ENCODE measurements at regions not wholly inside any gene's neighbourhood (a gene's known extent, or its start where the extent isn't known, plus 50 kb on each side); places are given as distances from the start of the nearest gene placed in this dataset.
"Not testable (repeated sequence)": the region's sequence is repeated elsewhere in the genome, so short reads cannot be mapped to it uniquely, and the experiment has no call there.

- H3K4me3 ChIP-seq (ENCODE audit: low read depth in 1 of 2, low read length in 1 of 2) = no peak overlapping the region
- TF ChIP-seq CTCF (IDR thresholded peaks at IDR 0.05) = no peak
- H3K27ac ChIP-seq = no peak overlapping the region
- no peaks in the 10 kb centered on the region for H3K9me3 ChIP-seq
- H3K4me1 ChIP-seq (ENCODE audit: control insufficient read depth in 1 of 2, insufficient read depth in 1 of 2, low read depth in 1 of 2, low read length in 1 of 2) = no peaks in the 10 kb centered on the region
- no peaks in the 10 kb centered on the region for H3K27me3 ChIP-seq
- H3K36me3 ChIP-seq = no peaks in the 10 kb centered on the region
These were observed 64.0 kb downstream of the GPRASP3 start for GRCh38 chrX:102784550-102784949.

- Histone ChIP-seq H3K36me3 (no peaks in the 10 kb centered on the region), H3K9me3 (no peaks in the 10 kb centered on the region), H3K4me1 (ENCODE audit: control insufficient read depth in 1 of 2, insufficient read depth in 1 of 2, low read depth in 1 of 2, low read length in 1 of 2) (no peaks in the 10 kb centered on the region), H3K4me3 (ENCODE audit: low read depth in 1 of 2, low read length in 1 of 2) (no peak overlapping the region), H3K27me3 (no peaks in the 10 kb centered on the region), H3K27ac (no peak overlapping the region)
- TF ChIP-seq CTCF (IDR thresholded peaks at IDR 0.05) = no peak
These were observed 66.7 kb downstream of the GPRASP3 start for GRCh38 chrX:102787283-102787682.

- H3K36me3 ChIP-seq = no peaks in the 10 kb centered on the region
- no peak overlapping the region for H3K27ac ChIP-seq
- no peak for TF ChIP-seq CTCF (IDR thresholded peaks at IDR 0.05)
These were observed 87.8 kb downstream of the GPRASP3 start for GRCh38 chrX:102808336-102808735.

GRCh38 chrX:102818269-102818668, 97.7 kb downstream of the GPRASP3 start:
- H3K9me3 ChIP-seq; H3K4me3 ChIP-seq (ENCODE audit: low read depth in 1 of 2, low read length in 1 of 2); H3K36me3 ChIP-seq; H3K27ac ChIP-seq; H3K4me1 ChIP-seq (ENCODE audit: control insufficient read depth in 1 of 2, insufficient read depth in 1 of 2, low read depth in 1 of 2, low read length in 1 of 2); H3K27me3 ChIP-seq: not testable (repeated sequence)

More at GRCh38 chrX:102808336-102808735, 87.8 kb downstream of the GPRASP3 start:
- Histone ChIP-seq H3K4me1 (ENCODE audit: control insufficient read depth in 1 of 2, insufficient read depth in 1 of 2, low read depth in 1 of 2, low read length in 1 of 2) (no peaks in the 10 kb centered on the region), H3K27me3 (no peaks in the 10 kb centered on the region), H3K9me3 (no peaks in the 10 kb centered on the region), H3K4me3 (ENCODE audit: low read depth in 1 of 2, low read length in 1 of 2) (no peak overlapping the region)

GRCh38 chrX:102832661-102833060, 104.4 kb upstream of the RAB40AL start:
- no peaks in the 10 kb centered on the region for H3K27me3 ChIP-seq
- H3K4me3 ChIP-seq (ENCODE audit: low read depth in 1 of 2, low read length in 1 of 2) = no peak overlapping the region
- H3K36me3 ChIP-seq = no peaks in the 10 kb centered on the region
- no peaks in the 10 kb centered on the region for H3K9me3 ChIP-seq
- no peak overlapping the region for H3K27ac ChIP-seq
- H3K4me1 ChIP-seq (ENCODE audit: control insufficient read depth in 1 of 2, insufficient read depth in 1 of 2, low read depth in 1 of 2, low read length in 1 of 2) = no peaks in the 10 kb centered on the region
- no peak for TF ChIP-seq CTCF (IDR thresholded peaks at IDR 0.05)

GRCh38 chrX:102833136-102833535, 103.9 kb upstream of the RAB40AL start:
- Histone ChIP-seq H3K4me1 (ENCODE audit: control insufficient read depth in 1 of 2, insufficient read depth in 1 of 2, low read depth in 1 of 2, low read length in 1 of 2) (no peaks in the 10 kb centered on the region), H3K27ac (no peak overlapping the region), H3K36me3 (no peaks in the 10 kb centered on the region), H3K9me3 (no peaks in the 10 kb centered on the region), H3K4me3 (ENCODE audit: low read depth in 1 of 2, low read length in 1 of 2) (no peak overlapping the region), H3K27me3 (no peaks in the 10 kb centered on the region)
- no peak for TF ChIP-seq CTCF (IDR thresholded peaks at IDR 0.05)

Measured in neutrophil (primary cell).